ENCODE measurements at regions not wholly inside any gene's neighbourhood (a gene's known extent, or its start where the extent isn't known, plus 50 kb on each side); places are given as distances from the start of the nearest gene placed in this dataset.

- peak; percentile 39 to 68 (median 64) for DNase-seq
- CTCF ChIA-PET: interaction anchor here (0.6 to 5.1 kb wide), 13 partner anchors 55 to 1804 kb away, joined by 3 to 53 read pairs (median 4); partner anchors contain the start of gene PLPP3
- H3K27ac ChIP-seq (ENCODE audit: insufficient read depth in 1 of 2, low read depth in 1 of 2, low read length in 2 of 2, poor library complexity in 1 of 2, severe bottlenecking in 2 of 2): no peak overlapping the region
- H3K27me3 ChIP-seq (replicated peaks in 2 of 5; ENCODE audit: control insufficient read depth in 4 of 5, insufficient read depth in 5 of 5, low read length in 4 of 5): peaks cover 0 to 3% (median 0%) of the 10 kb centered on the region in 5 experiments
- H3K4me1 ChIP-seq (ENCODE audit: control extremely low read depth in 1 of 4, control insufficient read depth in 4 of 4, insufficient read depth in 4 of 4, low read length in 3 of 4): peaks cover 0 to 11% (median 5%) of the 10 kb centered on the region in 4 experiments
- H3K36me3 ChIP-seq (ENCODE audit: control insufficient read depth in 4 of 4, insufficient read depth in 4 of 4, low read length in 3 of 4): no peaks in the 10 kb centered on the region
- no peaks in the 10 kb centered on the region for H3K9me3 ChIP-seq (ENCODE audit: control extremely low read depth in 1 of 5, control insufficient read depth in 4 of 5, insufficient read depth in 2 of 5, low read depth in 1 of 5, low read length in 4 of 5)
- POLR2A ChIA-PET: no interaction called here
- H3K4me3 ChIP-seq (ENCODE audit: control insufficient read depth in 1 of 7, extremely low read depth in 1 of 7, insufficient read depth in 4 of 7, low read depth in 2 of 7, low read length in 6 of 7): no peak overlapping the region
- WGBS (ENCODE audit: insufficient coverage): 33% methylated on average over 1 of the region's 4 CpGs
Measured at GRCh38 chr1:55284856-55285255, 69.7 kb upstream of the USP24 start.

- WGBS (ENCODE audit: insufficient coverage): no CpG with 5 or more reads among the region's 1 CpG
- Histone ChIP-seq H3K27ac (ENCODE audit: insufficient read depth in 1 of 2, low read depth in 1 of 2, low read length in 2 of 2, poor library complexity in 1 of 2, severe bottlenecking in 2 of 2) (no peak overlapping the region), H3K36me3 (ENCODE audit: control insufficient read depth in 4 of 4, insufficient read depth in 4 of 4, low read length in 3 of 4) (no peaks in the 10 kb centered on the region), H3K9me3 (ENCODE audit: control extremely low read depth in 1 of 5, control insufficient read depth in 4 of 5, insufficient read depth in 2 of 5, low read depth in 1 of 5, low read length in 4 of 5) (no peaks in the 10 kb centered on the region), H3K4me1 (ENCODE audit: control extremely low read depth in 1 of 4, control insufficient read depth in 4 of 4, insufficient read depth in 4 of 4, low read length in 3 of 4) (peaks cover 0 to 12% (median 6%) of the 10 kb centered on the region in 4 experiments), H3K27me3 (replicated peaks in 2 of 5; ENCODE audit: control insufficient read depth in 4 of 5, insufficient read depth in 5 of 5, low read length in 4 of 5) (peaks cover 0 to 3% (median 0%) of the 10 kb centered on the region in 5 experiments), H3K4me3 (ENCODE audit: control insufficient read depth in 1 of 7, extremely low read depth in 1 of 7, insufficient read depth in 4 of 7, low read depth in 2 of 7, low read length in 6 of 7) (no peak overlapping the region)
- DNase-seq: no peak
- POLR2A ChIA-PET: no interaction called here
- CTCF ChIA-PET: interaction anchor here (2.9 kb wide), 2 partner anchors 1299 to 1427 kb away, joined by 12 to 19 read pairs; partner anchors contain the start of gene PLPP3
Measured at GRCh38 chr1:55282058-55282457, 66.9 kb upstream of the USP24 start.

- DNase-seq: no peak
- H3K27me3 ChIP-seq (replicated peaks in 2 of 5; ENCODE audit: control insufficient read depth in 4 of 5, insufficient read depth in 5 of 5, low read length in 4 of 5): peaks cover 0 to 3% (median 0%) of the 10 kb centered on the region in 5 experiments
- 100% methylated on average over 1 of the region's 2 CpGs for WGBS (ENCODE audit: insufficient coverage)
- ChIA-PET CTCF (interaction anchor here (0.6 to 4.3 kb wide), 6 partner anchors 20 to 1428 kb away, joined by 3 to 68 read pairs (median 4); no protein-coding TSS in a partner anchor), POLR2A (no interaction called here)
- H3K9me3 ChIP-seq (ENCODE audit: control extremely low read depth in 1 of 5, control insufficient read depth in 4 of 5, insufficient read depth in 2 of 5, low read depth in 1 of 5, low read length in 4 of 5): no peaks in the 10 kb centered on the region
- peaks cover 0 to 8% (median 3%) of the 10 kb centered on the region in 4 experiments for H3K4me1 ChIP-seq (ENCODE audit: control extremely low read depth in 1 of 4, control insufficient read depth in 4 of 4, insufficient read depth in 4 of 4, low read length in 3 of 4)
- no peaks in the 10 kb centered on the region for H3K36me3 ChIP-seq (ENCODE audit: control insufficient read depth in 4 of 4, insufficient read depth in 4 of 4, low read length in 3 of 4)
- H3K27ac ChIP-seq (ENCODE audit: insufficient read depth in 1 of 2, low read depth in 1 of 2, low read length in 2 of 2, poor library complexity in 1 of 2, severe bottlenecking in 2 of 2): no peak overlapping the region
- H3K4me3 ChIP-seq (ENCODE audit: control insufficient read depth in 1 of 7, extremely low read depth in 1 of 7, insufficient read depth in 4 of 7, low read depth in 2 of 7, low read length in 6 of 7): no peak overlapping the region
Measured at GRCh38 chr1:55280731-55281130, 65.6 kb upstream of the USP24 start.

- peaks cover 0 to 3% (median 0%) of the 10 kb centered on the region in 5 experiments for H3K27me3 ChIP-seq (replicated peaks in 2 of 5; ENCODE audit: control insufficient read depth in 4 of 5, insufficient read depth in 5 of 5, low read length in 4 of 5)
- DNase-seq: no peak
- ChIA-PET POLR2A (no interaction called here), CTCF (interaction anchor here (0.6 to 4.3 kb wide), 5 partner anchors 23 to 139 kb away, joined by 3 to 68 read pairs (median 8); partner anchors contain the start of gene USP24)
- peaks cover 0 to 8% (median 3%) of the 10 kb centered on the region in 4 experiments for H3K4me1 ChIP-seq (ENCODE audit: control extremely low read depth in 1 of 4, control insufficient read depth in 4 of 4, insufficient read depth in 4 of 4, low read length in 3 of 4)
- H3K9me3 ChIP-seq (ENCODE audit: control extremely low read depth in 1 of 5, control insufficient read depth in 4 of 5, insufficient read depth in 2 of 5, low read depth in 1 of 5, low read length in 4 of 5): no peaks in the 10 kb centered on the region
- H3K4me3 ChIP-seq (ENCODE audit: control insufficient read depth in 1 of 7, extremely low read depth in 1 of 7, insufficient read depth in 4 of 7, low read depth in 2 of 7, low read length in 6 of 7): no peak overlapping the region
- H3K27ac ChIP-seq (ENCODE audit: insufficient read depth in 1 of 2, low read depth in 1 of 2, low read length in 2 of 2, poor library complexity in 1 of 2, severe bottlenecking in 2 of 2): no peak overlapping the region
- no peaks in the 10 kb centered on the region for H3K36me3 ChIP-seq (ENCODE audit: control insufficient read depth in 4 of 4, insufficient read depth in 4 of 4, low read length in 3 of 4)
- WGBS (ENCODE audit: insufficient coverage): no CpG with 5 or more reads among the region's 3 CpGs
Measured at GRCh38 chr1:55279627-55280026, 64.5 kb upstream of the USP24 start.

- no peaks in the 10 kb centered on the region for H3K36me3 ChIP-seq (ENCODE audit: control insufficient read depth in 4 of 4, insufficient read depth in 4 of 4, low read length in 3 of 4)
- peaks cover 0 to 8% (median 3%) of the 10 kb centered on the region in 4 experiments for H3K4me1 ChIP-seq (ENCODE audit: control extremely low read depth in 1 of 4, control insufficient read depth in 4 of 4, insufficient read depth in 4 of 4, low read length in 3 of 4)
- no CpG with 5 or more reads among the region's 2 CpGs for WGBS (ENCODE audit: insufficient coverage)
- no peak overlapping the region for H3K27ac ChIP-seq (ENCODE audit: insufficient read depth in 1 of 2, low read depth in 1 of 2, low read length in 2 of 2, poor library complexity in 1 of 2, severe bottlenecking in 2 of 2)
- ChIA-PET CTCF (interaction anchor here (1.0 to 4.3 kb wide), 12 partner anchors 9 to 205 kb away, joined by 3 to 68 read pairs (median 4); no protein-coding TSS in a partner anchor), POLR2A (interaction anchor here (0.6 kb wide), 1 partner anchor 11 kb away, joined by 3 read pairs; no protein-coding TSS in a partner anchor)
- DNase-seq: peak in 1 of 3 donors; percentile 12
- no peaks in the 10 kb centered on the region for H3K9me3 ChIP-seq (ENCODE audit: control extremely low read depth in 1 of 5, control insufficient read depth in 4 of 5, insufficient read depth in 2 of 5, low read depth in 1 of 5, low read length in 4 of 5)
- no peak overlapping the region for H3K4me3 ChIP-seq (ENCODE audit: control insufficient read depth in 1 of 7, extremely low read depth in 1 of 7, insufficient read depth in 4 of 7, low read depth in 2 of 7, low read length in 6 of 7)
- peaks cover 0 to 3% (median 0%) of the 10 kb centered on the region in 5 experiments for H3K27me3 ChIP-seq (replicated peaks in 2 of 5; ENCODE audit: control insufficient read depth in 4 of 5, insufficient read depth in 5 of 5, low read length in 4 of 5)
Measured at GRCh38 chr1:55278378-55278777, 63.2 kb upstream of the USP24 start.

- peaks cover 0 to 8% (median 3%) of the 10 kb centered on the region in 4 experiments for H3K4me1 ChIP-seq (ENCODE audit: control extremely low read depth in 1 of 4, control insufficient read depth in 4 of 4, insufficient read depth in 4 of 4, low read length in 3 of 4)
- 28% methylated on average over 10 of the region's 15 CpGs for WGBS (ENCODE audit: insufficient coverage)
- H3K9me3 ChIP-seq (ENCODE audit: control extremely low read depth in 1 of 5, control insufficient read depth in 4 of 5, insufficient read depth in 2 of 5, low read depth in 1 of 5, low read length in 4 of 5): no peaks in the 10 kb centered on the region
- DNase-seq: peak; percentile 80 to 86 (median 81)
- no peak overlapping the region for H3K27ac ChIP-seq (ENCODE audit: insufficient read depth in 1 of 2, low read depth in 1 of 2, low read length in 2 of 2, poor library complexity in 1 of 2, severe bottlenecking in 2 of 2)
- H3K36me3 ChIP-seq (ENCODE audit: control insufficient read depth in 4 of 4, insufficient read depth in 4 of 4, low read length in 3 of 4): no peaks in the 10 kb centered on the region
- POLR2A ChIA-PET: no interaction called here
- H3K27me3 ChIP-seq (replicated peaks in 2 of 5; ENCODE audit: control insufficient read depth in 4 of 5, insufficient read depth in 5 of 5, low read length in 4 of 5): peaks cover 0 to 3% (median 0%) of the 10 kb centered on the region in 5 experiments
- H3K4me3 ChIP-seq (ENCODE audit: control insufficient read depth in 1 of 7, extremely low read depth in 1 of 7, insufficient read depth in 4 of 7, low read depth in 2 of 7, low read length in 6 of 7): peak overlapping the region in 1 of 7 experiments; percentile 2
- CTCF ChIA-PET: interaction anchor here (0.5 to 4.3 kb wide), 17 partner anchors 8 to 204 kb away, joined by 3 to 68 read pairs (median 4); no protein-coding TSS in a partner anchor
Measured at GRCh38 chr1:55277377-55278130, 62.4 kb upstream of the USP24 start.

All from common myeloid progenitor, CD34-positive (primary cell).